ENCODE measurements at regions not wholly inside any gene's neighbourhood (a gene's known extent, or its start where the extent isn't known, plus 50 kb on each side); places are given as distances from the start of the nearest gene placed in this dataset.
"Not testable (repeated sequence)": the region's sequence is repeated elsewhere in the genome, so short reads cannot be mapped to it uniquely, and the experiment has no call there.

DNA sequence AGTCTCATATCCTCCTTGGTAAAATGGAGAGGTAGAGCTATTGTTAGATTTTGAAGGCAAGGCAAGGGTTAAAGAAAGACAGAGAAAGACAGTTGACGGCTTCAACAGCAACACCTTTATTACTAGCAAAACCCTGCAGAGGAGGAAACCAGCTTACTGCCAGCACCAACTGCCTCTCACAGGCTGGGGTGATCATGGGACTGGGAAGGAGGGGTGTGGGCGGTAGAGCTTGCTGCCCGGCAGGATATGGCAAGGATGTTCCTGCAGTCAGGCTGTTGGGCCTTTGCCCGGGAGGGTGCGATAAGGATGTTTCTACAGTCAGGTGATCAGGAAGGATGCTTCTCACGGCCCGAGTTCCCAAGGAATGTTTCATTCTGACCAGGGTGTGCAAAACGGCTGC lies 310.0 kb downstream of the FOXD4L4 start:
- not testable (repeated sequence) for DNase-seq

DNA sequence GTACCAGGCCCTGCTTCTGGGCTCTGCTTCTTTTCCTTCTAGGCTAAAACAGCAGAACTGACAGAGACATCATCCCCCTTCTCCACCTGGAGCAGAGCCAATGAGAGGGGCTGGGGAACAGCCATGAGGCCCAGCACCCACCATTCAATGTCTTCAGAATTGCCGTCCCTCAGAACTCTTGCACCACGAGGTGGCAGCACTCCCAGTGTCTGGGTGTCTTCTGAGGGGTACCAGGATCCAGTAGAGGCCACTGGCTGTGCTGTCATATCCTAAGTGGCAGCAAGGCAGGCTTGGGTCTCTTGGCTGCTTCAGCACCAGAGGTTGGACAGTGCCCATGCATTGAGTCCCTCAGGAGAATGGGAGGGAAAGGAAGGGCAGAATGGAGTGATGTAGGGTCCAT lies 312.8 kb downstream of the FOXD4L4 start:
- not testable (repeated sequence) for DNase-seq

DNA sequence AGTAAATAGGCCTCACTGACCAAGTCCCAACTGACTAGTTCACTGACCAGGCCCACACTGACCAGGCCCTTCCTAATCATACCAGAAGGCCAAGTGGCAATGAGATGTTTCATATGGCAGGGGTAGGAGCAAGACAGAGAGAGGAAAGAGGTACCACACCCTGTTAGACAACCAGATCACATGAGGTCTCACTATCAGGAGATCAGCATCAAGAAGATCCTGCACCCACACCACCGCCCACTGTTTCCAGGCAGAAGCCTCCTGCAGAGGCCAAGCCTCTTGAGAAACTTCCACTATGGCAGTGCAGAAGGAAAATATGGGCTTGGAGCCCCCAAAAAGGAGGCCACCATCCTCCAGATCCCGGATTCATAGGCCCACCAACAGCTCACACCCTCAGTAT lies 317.8 kb downstream of the FOXD4L4 start:
- not testable (repeated sequence) for DNase-seq

DNA sequence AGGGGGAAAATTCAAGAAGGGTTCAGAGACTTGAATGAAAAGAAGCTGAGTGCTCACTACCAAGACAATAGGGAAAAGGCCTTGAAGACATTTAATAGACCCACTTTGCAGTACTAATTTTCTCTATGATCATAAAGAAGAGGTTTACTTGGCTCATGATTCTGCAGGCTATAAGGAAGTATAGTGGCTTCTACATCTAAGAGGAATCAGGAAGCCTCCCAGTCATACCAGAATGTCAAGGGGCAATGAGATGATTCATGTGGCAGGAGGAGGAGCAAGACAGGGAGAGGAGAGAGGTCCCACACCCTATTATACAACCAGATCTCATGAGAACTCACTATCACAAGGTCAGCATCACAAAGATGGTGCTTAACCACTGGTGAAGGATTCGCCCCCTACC lies 323.7 kb downstream of the FOXD4L4 start:
- not testable (repeated sequence) for DNase-seq

DNA sequence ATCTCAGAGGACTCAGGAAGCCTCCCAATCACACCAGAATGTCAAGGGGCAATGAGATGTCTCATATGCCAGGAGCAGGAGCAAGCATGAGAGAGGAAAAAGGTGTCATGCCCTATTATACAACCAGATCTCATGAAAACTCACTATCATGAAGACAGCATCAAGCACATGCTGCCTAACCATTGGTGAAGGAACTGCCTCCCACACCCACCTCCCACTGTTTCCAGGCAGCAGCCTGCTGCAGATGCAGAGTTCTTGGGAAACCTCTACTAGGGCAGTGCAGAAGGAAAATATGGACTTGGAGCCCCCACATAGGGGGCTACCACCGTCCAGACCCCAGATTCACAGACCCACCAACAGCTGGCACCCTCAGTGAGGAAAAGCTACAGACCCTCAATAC lies 326.9 kb downstream of the FOXD4L4 start:
- not testable (repeated sequence) for DNase-seq

DNA sequence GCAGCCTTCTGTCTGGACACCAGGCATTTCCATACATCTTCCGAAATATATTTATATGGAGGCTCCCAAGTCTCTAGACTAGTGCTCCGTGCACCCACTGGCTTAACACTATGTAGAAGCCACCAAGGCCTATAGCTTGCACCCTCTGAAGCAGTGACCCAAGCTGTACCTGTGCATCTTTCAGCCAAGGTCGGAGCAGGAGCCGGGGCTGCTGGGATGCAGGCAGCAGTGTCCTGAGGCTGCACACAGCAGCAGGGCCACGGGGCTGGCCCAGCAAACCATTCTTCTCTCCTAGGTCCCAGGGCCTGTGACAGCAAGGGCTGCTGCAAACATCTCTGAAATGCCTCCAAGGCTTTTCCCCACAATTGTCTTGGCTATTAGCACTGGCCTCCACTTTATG lies 328.8 kb downstream of the FOXD4L4 start:
- peak in 1 of 2 experiments; percentile 0 for DNase-seq

DNA sequence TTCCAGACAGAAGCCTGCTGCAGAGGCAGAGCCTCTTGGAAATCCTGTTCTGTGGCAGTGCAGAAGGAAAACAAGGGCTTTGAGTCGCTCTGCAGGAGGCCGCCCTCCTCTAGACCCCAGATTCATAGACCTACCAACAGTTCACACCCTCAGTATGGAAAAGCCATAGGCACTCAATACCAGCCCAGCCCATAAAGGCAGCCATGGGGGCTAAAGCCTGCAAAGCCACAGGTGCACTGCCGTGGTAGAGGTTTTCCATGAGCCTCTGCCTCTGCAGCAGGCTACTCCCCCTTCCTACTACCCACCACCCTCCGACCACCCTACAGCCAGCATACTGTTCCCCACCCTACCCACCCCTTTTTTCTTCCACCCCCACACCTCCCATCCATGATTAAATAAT lies 330.3 kb downstream of the FOXD4L4 start:
- not testable (repeated sequence) for DNase-seq

DNA sequence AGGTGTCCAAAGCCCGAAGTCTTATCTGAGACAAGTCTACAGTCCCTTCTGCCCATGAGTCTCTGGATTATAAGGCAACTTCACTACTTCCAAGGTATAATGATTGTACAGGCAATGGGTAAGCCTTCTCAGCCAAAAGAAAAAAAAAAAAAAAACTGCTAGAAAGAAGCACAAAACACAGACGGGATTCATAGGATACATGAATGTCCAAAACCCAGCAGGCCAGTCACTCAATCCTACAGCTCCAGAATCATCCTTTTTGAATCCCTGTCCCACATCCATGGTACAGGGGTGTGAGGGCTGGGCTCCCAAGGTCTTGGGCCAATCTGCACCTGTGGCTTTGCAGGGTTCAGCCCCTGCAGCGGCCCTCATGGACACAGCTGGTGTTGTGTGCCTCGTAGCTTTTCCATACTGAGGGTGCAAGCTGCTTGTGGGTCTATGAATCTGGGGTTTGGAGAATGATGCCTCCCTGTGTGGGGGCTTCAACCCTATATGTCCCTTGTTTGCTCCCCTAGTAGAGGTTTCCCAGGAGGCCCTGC lies 331.6 kb downstream of the FOXD4L4 start:
- not testable (repeated sequence) for DNase-seq

DNA sequence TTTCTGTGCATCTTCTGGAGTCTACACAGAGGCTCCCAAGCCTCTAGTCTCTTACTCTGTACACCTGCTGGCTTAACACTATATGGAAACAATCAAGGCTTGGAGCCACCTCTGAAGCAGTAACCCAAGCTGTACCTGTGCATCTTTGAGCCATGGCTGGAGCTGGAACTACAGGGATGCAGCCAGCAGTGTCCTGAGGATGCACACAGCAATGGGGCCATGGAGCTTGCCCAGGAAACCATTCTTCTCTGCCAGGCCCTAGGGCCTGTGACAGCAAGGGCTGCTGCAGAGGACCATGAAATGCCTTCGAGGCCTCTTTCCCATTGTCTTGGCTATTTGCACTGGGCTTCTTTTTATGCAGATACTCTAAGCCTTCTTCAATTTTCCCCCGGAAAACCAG lies 332.1 kb downstream of the FOXD4L4 start:
- not testable (repeated sequence) for DNase-seq

DNA sequence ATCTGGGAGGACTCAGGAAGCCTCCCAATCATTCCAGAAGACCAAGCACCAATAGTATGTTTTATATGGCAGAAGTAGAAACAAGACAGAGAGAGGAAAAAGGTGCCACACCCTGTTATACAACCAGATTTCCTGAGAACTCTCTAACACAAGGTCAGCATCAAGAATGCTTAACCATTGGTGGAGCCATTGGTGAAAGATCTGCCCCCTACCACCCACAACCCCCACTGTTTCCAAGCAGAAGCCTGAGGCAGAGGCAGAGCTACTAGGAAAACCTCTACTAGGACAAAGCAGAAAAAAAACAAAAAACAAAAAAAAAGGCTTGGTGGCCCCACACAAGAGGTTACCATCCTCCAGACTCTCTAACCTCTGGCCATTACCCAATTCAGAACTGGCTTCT lies 336.2 kb downstream of the FOXD4L4 start:
- not testable (repeated sequence) for DNase-seq

DNA sequence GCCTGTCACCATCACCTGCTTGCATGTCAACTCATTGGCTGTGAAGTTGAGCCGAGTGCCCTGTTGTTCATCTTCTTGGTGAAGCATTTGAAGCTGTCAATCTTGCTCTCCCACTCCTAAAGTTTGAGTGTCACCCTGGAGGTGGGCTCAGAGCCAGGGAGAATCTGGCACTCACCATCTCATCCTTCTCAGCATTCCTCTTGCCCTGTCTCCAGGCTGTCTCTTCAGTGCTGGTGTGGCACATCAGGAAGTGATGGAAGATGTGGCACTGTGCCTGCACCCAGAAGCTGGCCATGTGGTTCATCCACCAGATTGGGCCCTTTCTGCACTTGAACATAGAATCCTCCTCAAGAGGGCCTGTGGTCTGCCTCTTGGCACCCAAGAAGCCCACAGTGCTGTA lies 345.9 kb downstream of the FOXD4L4 start:
- not testable (repeated sequence) for DNase-seq
